ENCODE measurements at regions not wholly inside any gene's neighbourhood (a gene's known extent, or its start where the extent isn't known, plus 50 kb on each side); places are given as distances from the start of the nearest gene placed in this dataset.

DNA sequence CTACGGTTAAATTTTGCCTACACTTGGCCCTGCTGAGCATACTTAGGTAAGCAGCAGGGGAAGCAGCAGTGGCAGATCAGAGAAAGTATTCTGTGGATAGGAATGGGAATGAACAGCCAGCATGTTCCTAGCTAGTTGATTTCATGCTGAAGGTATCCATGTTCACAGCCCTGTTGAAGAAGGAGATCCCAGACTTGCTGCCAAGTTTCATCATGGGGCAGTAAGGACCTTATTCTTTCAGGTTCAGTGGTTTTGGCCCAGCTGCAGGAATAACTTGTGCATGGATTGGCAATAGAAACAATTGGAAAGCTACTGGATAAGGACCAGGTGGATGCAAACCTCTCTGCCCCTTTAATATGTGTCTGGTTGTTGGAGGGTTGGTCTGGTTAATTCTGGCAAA, 98.2 kb upstream of the TMEM178A start:
- peak overlapping the region; percentile 93 for H3K27ac Mint-ChIP-seq (ENCODE audit: unreplicated experiment)

DNA sequence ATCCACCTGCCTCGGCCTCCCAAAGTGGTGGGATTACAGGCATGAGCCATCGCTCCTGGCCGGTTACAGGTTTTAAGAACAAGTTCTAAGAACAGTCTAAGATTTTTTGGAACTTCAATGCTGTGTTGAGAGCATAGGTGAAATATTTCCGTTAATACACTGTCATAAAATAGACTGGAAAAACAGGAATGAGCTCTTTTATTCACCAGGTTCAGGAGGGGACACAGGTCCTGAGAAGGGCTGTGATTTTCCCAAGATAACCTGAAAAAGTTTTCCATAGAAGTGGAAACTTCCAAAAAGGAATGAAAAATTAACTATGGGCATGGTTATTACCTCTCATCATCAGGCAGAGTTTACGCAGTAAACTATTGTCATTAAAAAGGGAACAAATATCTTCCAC, 97.6 kb upstream of the TMEM178A start:
- Mint-ChIP-seq H3K36me3 (ENCODE audit: low read depth) (peaks cover 13% of the 10 kb centered on the region), H3K27me3 (ENCODE audit: low read depth) (no peaks in the 10 kb centered on the region), H3K27ac (ENCODE audit: unreplicated experiment) (peak overlapping the region; percentile 93), H3K4me1 (ENCODE audit: low read depth) (peaks cover 51% of the 10 kb centered on the region), H3K4me3 (ENCODE audit: unreplicated experiment) (no peak overlapping the region), H3K9me3 (ENCODE audit: low read depth) (peaks cover 15% of the 10 kb centered on the region)
- TF ChIP-seq, protein P1, sequence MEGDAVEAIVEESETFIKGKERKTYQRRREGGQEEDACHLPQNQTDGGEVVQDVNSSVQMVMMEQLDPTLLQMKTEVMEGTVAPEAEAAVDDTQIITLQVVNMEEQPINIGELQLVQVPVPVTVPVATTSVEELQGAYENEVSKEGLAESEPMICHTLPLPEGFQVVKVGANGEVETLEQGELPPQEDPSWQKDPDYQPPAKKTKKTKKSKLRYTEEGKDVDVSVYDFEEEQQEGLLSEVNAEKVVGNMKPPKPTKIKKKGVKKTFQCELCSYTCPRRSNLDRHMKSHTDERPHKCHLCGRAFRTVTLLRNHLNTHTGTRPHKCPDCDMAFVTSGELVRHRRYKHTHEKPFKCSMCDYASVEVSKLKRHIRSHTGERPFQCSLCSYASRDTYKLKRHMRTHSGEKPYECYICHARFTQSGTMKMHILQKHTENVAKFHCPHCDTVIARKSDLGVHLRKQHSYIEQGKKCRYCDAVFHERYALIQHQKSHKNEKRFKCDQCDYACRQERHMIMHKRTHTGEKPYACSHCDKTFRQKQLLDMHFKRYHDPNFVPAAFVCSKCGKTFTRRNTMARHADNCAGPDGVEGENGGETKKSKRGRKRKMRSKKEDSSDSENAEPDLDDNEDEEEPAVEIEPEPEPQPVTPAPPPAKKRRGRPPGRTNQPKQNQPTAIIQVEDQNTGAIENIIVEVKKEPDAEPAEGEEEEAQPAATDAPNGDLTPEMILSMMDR (IDR thresholded peaks at IDR 0.05) = no peak
- no peak for DNase-seq (ENCODE audit: low spot score)

More for the DNA sequence above, 98.2 kb upstream of the TMEM178A start:
- Mint-ChIP-seq H3K27me3 (ENCODE audit: low read depth) (no peaks in the 10 kb centered on the region), H3K9me3 (ENCODE audit: low read depth) (peaks cover 21% of the 10 kb centered on the region), H3K36me3 (ENCODE audit: low read depth) (peaks cover 17% of the 10 kb centered on the region), H3K4me1 (ENCODE audit: low read depth) (peaks cover 51% of the 10 kb centered on the region), H3K4me3 (ENCODE audit: unreplicated experiment) (no peak overlapping the region)
- TF ChIP-seq, protein P1 (IDR thresholded peaks at IDR 0.05) = no peak
- DNase-seq (ENCODE audit: low spot score) = no peak

DNA sequence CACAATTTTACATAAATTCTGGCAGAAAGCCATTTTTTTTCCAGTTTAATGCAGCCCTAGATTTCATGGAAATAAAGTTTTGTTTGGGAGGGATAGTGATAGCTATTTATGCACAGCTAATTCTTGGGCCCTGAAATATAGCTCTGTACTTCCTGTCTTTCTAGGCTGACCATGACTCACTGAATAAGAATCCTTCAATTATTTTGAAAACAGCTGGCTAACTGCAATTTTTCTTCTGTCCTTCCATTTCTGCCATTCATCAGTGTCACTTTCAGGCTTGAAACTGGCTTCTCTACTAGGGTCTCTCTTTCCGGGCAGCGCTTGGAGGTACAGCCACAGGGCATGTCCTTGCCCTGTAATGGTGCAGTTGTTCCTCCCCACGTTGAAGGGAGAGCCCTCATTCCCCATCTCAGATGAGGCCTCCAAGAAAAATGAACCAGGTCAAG, 97.1 kb upstream of the TMEM178A start:
- TF ChIP-seq, protein P1 (IDR thresholded peaks at IDR 0.05) = no peak
- DNase-seq (ENCODE audit: low spot score) = no peak
- Mint-ChIP-seq H3K36me3 (ENCODE audit: low read depth) (peaks cover 9% of the 10 kb centered on the region), H3K4me3 (ENCODE audit: unreplicated experiment) (no peak overlapping the region), H3K27me3 (ENCODE audit: low read depth) (no peaks in the 10 kb centered on the region), H3K4me1 (ENCODE audit: low read depth) (peaks cover 51% of the 10 kb centered on the region), H3K9me3 (ENCODE audit: low read depth) (peaks cover 11% of the 10 kb centered on the region), H3K27ac (ENCODE audit: unreplicated experiment) (peak overlapping the region; percentile 93)

- no peak overlapping the region for H3K27ac Mint-ChIP-seq (ENCODE audit: unreplicated experiment)
- peaks cover 3% of the 10 kb centered on the region for H3K36me3 Mint-ChIP-seq (ENCODE audit: low read depth)
- H3K4me3 Mint-ChIP-seq (ENCODE audit: unreplicated experiment) = no peak overlapping the region
- no peaks in the 10 kb centered on the region for H3K27me3 Mint-ChIP-seq (ENCODE audit: low read depth)
- DNase-seq (ENCODE audit: low spot score) = no peak
- H3K4me1 Mint-ChIP-seq (ENCODE audit: low read depth) = peaks cover 51% of the 10 kb centered on the region
- TF ChIP-seq, protein P1 (IDR thresholded peaks at IDR 0.05) = no peak
- H3K9me3 Mint-ChIP-seq (ENCODE audit: low read depth) = peaks cover 3% of the 10 kb centered on the region
Observed at GRCh38 chr2:39570130-39570555, 95.6 kb upstream of the TMEM178A start.

DNA sequence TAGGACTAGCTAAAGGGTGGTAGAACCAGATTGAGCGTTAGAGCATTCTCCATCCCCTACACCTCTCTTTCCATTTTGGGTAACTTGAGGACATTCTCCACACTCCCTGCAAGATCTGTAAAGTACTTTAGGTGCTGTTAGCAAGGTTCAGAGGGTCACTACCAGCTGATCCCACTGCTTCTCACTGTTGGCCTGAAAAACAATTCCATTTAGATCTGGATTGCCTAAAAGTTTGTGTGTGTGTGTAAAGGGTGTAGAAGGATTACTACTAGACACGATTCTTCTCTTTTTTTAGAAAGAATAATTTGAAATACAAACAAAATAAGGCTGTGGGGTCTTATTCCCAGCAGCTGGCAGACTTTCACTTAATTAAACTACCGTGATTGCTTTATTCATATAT, 95.1 kb upstream of the TMEM178A start:
- Mint-ChIP-seq H3K9me3 (ENCODE audit: low read depth) (peaks cover 3% of the 10 kb centered on the region), H3K4me3 (ENCODE audit: unreplicated experiment) (no peak overlapping the region), H3K4me1 (ENCODE audit: low read depth) (peaks cover 51% of the 10 kb centered on the region), H3K27ac (ENCODE audit: unreplicated experiment) (no peak overlapping the region), H3K36me3 (ENCODE audit: low read depth) (peaks cover 2% of the 10 kb centered on the region), H3K27me3 (ENCODE audit: low read depth) (no peaks in the 10 kb centered on the region)
- TF ChIP-seq, protein P1 (IDR thresholded peaks at IDR 0.05) = no peak
- no peak for DNase-seq (ENCODE audit: low spot score)
